DOHH2 (cell line): ENCODE measurements at regions not wholly inside any gene's neighbourhood (a gene's known extent, or its start where the extent isn't known, plus 50 kb on each side); places are given as distances from the start of the nearest gene placed in this dataset.

ENCODE experiments used
- CTCF ChIP-seq: fragments of 200-600 bp; sonication (generic); IDR thresholded peaks from one replicate; pipeline ENCODE4 v1.5.1; 2014; ENCODE audit warnings: antibody characterized with exemption, mild to moderate bottlenecking, low read depth, low read length; ENCODE audit not compliant: poor library complexity, severe bottlenecking
- EZH2phosphoT487 ChIP-seq: fragments of 200-600 bp; sonication (generic); IDR thresholded peaks from 2 replicates; pipeline ENCODE4 v1.6.1; 2017; ENCODE audit warnings: borderline replicate concordance, mild to moderate bottlenecking, antibody characterized with exemption, low read length, moderate library complexity, mixed read lengths

GRCh38 chr14:97407701-97408407, 610.7 kb downstream of the VRK1 start:
- TF ChIP-seq CTCF = no peak
- TF ChIP-seq EZH2phosphoT487 = no peak
